Endothelial cell of umbilical vein (primary cell): ENCODE measurements at regions not wholly inside any gene's neighbourhood (a gene's known extent, or its start where the extent isn't known, plus 50 kb on each side); places are given as distances from the start of the nearest gene placed in this dataset.

Experiments
- BruUV-seq: library from RNA; stranded (reverse); fragments of 400-500 nt; replicated peaks from 2 replicates; lab custom pipeline; 2021; lab: Mats Ljungman, UMichigan
- CTCF ChIA-PET: fragments of 300-600, 350-600 bp; sonication (Branson Sonifier 250); formaldehyde crosslinking; loops from one replicate; lab custom pipeline; 2021; ENCODE audit warnings: antibody characterized with exemption, inconsistent platforms; lab: Charles Lee
- POLR2A ChIA-PET: fragments of 300-600, 350-600 bp; sonication (Branson Sonifier 250); formaldehyde crosslinking; loops from one replicate; lab custom pipeline; 2021; ENCODE audit warnings: antibody characterized with exemption, inconsistent platforms; lab: Charles Lee
- DNase-seq: peaks from one replicate; pipeline ENCODE4 v3.0.0-alpha.2; 2011; ENCODE audit warnings: low read depth, low spot score
- FAIRE-seq: peaks from 2 replicates; lab custom pipeline; 2011; peaks lifted over from hg19 to GRCh38; lab: Jason Lieb, UNC
- H2AFZ ChIP-seq: 2 replicates; pipeline ENCODE4 v1.6.0; 2012; ENCODE audit warnings: low read depth, low read length, control low read depth, inconsistent platforms
- H3K27ac ChIP-seq: 2 replicates; pipeline ENCODE4 v1.5.1; 2011; ENCODE audit warnings: low read depth, mild to moderate bottlenecking, control low read depth, low read length, moderate library complexity; ENCODE audit not compliant: insufficient read depth
- H3K27me3 ChIP-seq, 2 experiments: 2 replicates each; pipeline versions ENCODE4 v1.6.0 to v1.6.1; 2011; ENCODE audit warnings: low read length in 2 of 2, mixed read lengths in 1 of 2; ENCODE audit not compliant: control insufficient read depth in 2 of 2, insufficient read depth in 2 of 2
- H3K36me3 ChIP-seq, 2 experiments: 2 replicates in 1 of 2; 3 replicates in 1 of 2; pipeline ENCODE4 v1.5.1; 2011; ENCODE audit warnings: low read length in 2 of 2, mild to moderate bottlenecking in 1 of 2, moderate library complexity in 1 of 2; ENCODE audit not compliant: control insufficient read depth in 2 of 2, insufficient read depth in 2 of 2; ENCODE audit errors: extremely low read depth in 1 of 2
- H3K4me1 ChIP-seq: 3 replicates; pipeline ENCODE4 v1.5.1; 2011; ENCODE audit warnings: mild to moderate bottlenecking, low read length; ENCODE audit not compliant: control insufficient read depth, insufficient read depth; ENCODE audit errors: extremely low read depth
- H3K4me2 ChIP-seq: 2 replicates; pipeline ENCODE4 v1.6.1; 2011; ENCODE audit warnings: low read length, control low read depth, mixed read lengths; ENCODE audit not compliant: insufficient read depth
- H3K4me3 ChIP-seq, 3 experiments: fragments of 200-600 bp in 1 of 3; sonication (generic), shearing (Covaris generic) in 1 of 3; replicated peaks in 1 of 3; 2 replicates each; pipeline ENCODE4 v1.5.1; 2011 to 2016; ENCODE audit warnings: control low read depth in 3 of 3, low read length in 3 of 3, mild to moderate bottlenecking in 2 of 3, inconsistent platforms in 1 of 3, low read depth in 1 of 3, moderate library complexity in 1 of 3; ENCODE audit not compliant: insufficient read depth in 1 of 3
- H3K79me2 ChIP-seq: 2 replicates; pipeline ENCODE4 v1.6.0; 2012; ENCODE audit warnings: low read length, inconsistent platforms; ENCODE audit not compliant: control insufficient read depth, insufficient read depth
- H3K9ac ChIP-seq: replicated peaks from 2 replicates; pipeline ENCODE3; 2011; ENCODE audit warnings: low read length, control low read depth; ENCODE audit not compliant: insufficient read depth; ENCODE audit errors: extremely low read depth
- H3K9me1 ChIP-seq: replicated peaks from 3 replicates; pipeline ENCODE4 v1.6.0; 2011; ENCODE audit warnings: mild to moderate bottlenecking, low read length; ENCODE audit not compliant: control insufficient read depth, insufficient read depth; ENCODE audit errors: extremely low read depth
- H3K9me3 ChIP-seq: replicated peaks from 2 replicates; pipeline ENCODE4 v1.5.1; 2012; ENCODE audit warnings: low read length, inconsistent platforms; ENCODE audit not compliant: control insufficient read depth, insufficient read depth
- H4K20me1 ChIP-seq: replicated peaks from 2 replicates; pipeline ENCODE3; 2011; ENCODE audit warnings: mild to moderate bottlenecking, low read length; ENCODE audit not compliant: control insufficient read depth, insufficient read depth; ENCODE audit errors: extremely low read depth
- EZH2 ChIP-seq: IDR thresholded peaks from 2 replicates; pipeline ENCODE4 v1.6.1; 2012; ENCODE audit warnings: borderline replicate concordance, low read depth, mild to moderate bottlenecking, moderate library complexity, low read length, inconsistent platforms; ENCODE audit not compliant: severe bottlenecking
- FOS ChIP-seq: IDR thresholded peaks from 2 replicates; pipeline ENCODE4 v1.6.1; 2011; ENCODE audit warnings: mild to moderate bottlenecking, low read length, moderate library complexity, borderline replicate concordance; ENCODE audit not compliant: insufficient read depth
- GATA2 ChIP-seq: IDR thresholded peaks from 2 replicates; pipeline ENCODE4 v1.7.0; 2011; ENCODE audit warnings: low read depth, mild to moderate bottlenecking, moderate library complexity, mixed read lengths, low read length; ENCODE audit not compliant: insufficient read length, insufficient read depth
- JUN ChIP-seq: IDR thresholded peaks from 2 replicates; pipeline ENCODE4 v1.6.1; 2011; ENCODE audit warnings: borderline replicate concordance, low read depth; ENCODE audit not compliant: insufficient read length, insufficient read depth
- MYC ChIP-seq: IDR thresholded peaks from one replicate; pipeline ENCODE4 v1.6.1; 2011; ENCODE audit warnings: mild to moderate bottlenecking, low read depth, low read length
- POLR2A ChIP-seq: IDR thresholded peaks from 2 replicates; pipeline ENCODE4 v1.6.1; 2012; ENCODE audit warnings: low read depth, mild to moderate bottlenecking, control low read depth, low read length
- POLR2AphosphoS5 ChIP-seq: IDR thresholded peaks from 2 replicates; pipeline ENCODE4 v1.6.1; 2012; ENCODE audit warnings: low read depth, mild to moderate bottlenecking, control low read depth, low read length, moderate library complexity; ENCODE audit not compliant: insufficient read depth
- dilution Hi-C: fragments of 300-500 bp; cut with MboI; formaldehyde crosslinking; loops from one replicate; pipeline ENCODE4 v1.15.0; 2019; ENCODE audit warnings: low sequenced_read_pairs; ENCODE audit not compliant: extremely low pct_ligation_motif_present
- intact Hi-C: fragments of 100-400 bp; cut with micrococcal nuclease; formaldehyde crosslinking; loops from one replicate; pipeline ENCODE4 v1.10.0; 2022
- TF ChIP-seq, protein P1 (sequence below): IDR thresholded peaks from 2 replicates; pipeline ENCODE4 v1.6.1; 2011; ENCODE audit not compliant: insufficient read depth, insufficient read length
- TF ChIP-seq, protein P2 (sequence below), 2 donors: IDR thresholded peaks; 1 replicate in 1 of 2; 2 replicates in 1 of 2; pipeline ENCODE4 v1.5.1; 2011; ENCODE audit warnings: low read length in 2 of 2, mild to moderate bottlenecking in 2 of 2, moderate library complexity in 2 of 2, control low read depth in 1 of 2, inconsistent platforms in 1 of 2, low read depth in 1 of 2; ENCODE audit not compliant: insufficient read depth in 1 of 2; ENCODE audit errors: extremely low read depth in 1 of 2

DNA sequence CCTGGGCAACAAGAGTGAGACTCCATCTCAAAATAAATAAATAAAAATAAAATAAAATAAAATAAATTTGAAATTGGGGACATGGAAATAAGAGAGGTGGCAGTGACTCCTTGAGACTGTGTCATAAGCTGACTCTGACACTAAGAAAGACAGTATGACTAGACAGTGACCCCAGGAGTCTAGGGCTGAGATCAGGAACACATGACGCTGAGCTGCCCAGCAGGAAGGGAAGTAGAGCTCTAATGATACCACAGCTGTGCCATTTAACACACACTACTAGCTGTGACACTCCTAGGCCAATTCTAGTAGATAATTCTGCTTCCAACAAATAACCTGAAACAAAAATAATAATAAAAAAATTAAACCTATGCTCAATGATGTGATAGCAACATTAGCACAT is 293.0 kb downstream of the SEC61B start:
- FAIRE-seq, result no peak
- no peak overlapping the region for H2AFZ ChIP-seq
- CTCF ChIA-PET, result interaction anchor here (1.3 kb wide), 1 partner anchor 35 kb away, joined by 3 read pairs; no protein-coding TSS in a partner anchor

More for the DNA sequence above, 293.0 kb downstream of the SEC61B start:
- DNase-seq, result no peak
- no peaks in the 10 kb centered on the region for H3K27me3 ChIP-seq
- H3K9me3 ChIP-seq, result no peaks in the 10 kb centered on the region
- TF ChIP-seq, protein P1, sequence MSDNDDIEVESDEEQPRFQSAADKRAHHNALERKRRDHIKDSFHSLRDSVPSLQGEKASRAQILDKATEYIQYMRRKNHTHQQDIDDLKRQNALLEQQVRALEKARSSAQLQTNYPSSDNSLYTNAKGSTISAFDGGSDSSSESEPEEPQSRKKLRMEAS, result no peak
- TF ChIP-seq GATA2, result no peak
- no peak for TF ChIP-seq FOS
- TF ChIP-seq MYC, result no peak
- TF ChIP-seq, protein P2, sequence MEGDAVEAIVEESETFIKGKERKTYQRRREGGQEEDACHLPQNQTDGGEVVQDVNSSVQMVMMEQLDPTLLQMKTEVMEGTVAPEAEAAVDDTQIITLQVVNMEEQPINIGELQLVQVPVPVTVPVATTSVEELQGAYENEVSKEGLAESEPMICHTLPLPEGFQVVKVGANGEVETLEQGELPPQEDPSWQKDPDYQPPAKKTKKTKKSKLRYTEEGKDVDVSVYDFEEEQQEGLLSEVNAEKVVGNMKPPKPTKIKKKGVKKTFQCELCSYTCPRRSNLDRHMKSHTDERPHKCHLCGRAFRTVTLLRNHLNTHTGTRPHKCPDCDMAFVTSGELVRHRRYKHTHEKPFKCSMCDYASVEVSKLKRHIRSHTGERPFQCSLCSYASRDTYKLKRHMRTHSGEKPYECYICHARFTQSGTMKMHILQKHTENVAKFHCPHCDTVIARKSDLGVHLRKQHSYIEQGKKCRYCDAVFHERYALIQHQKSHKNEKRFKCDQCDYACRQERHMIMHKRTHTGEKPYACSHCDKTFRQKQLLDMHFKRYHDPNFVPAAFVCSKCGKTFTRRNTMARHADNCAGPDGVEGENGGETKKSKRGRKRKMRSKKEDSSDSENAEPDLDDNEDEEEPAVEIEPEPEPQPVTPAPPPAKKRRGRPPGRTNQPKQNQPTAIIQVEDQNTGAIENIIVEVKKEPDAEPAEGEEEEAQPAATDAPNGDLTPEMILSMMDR (IDR thresholded peaks at IDR 0.05; ENCODE audit: extremely low read depth in 1 of 2, insufficient read depth in 1 of 2, low read depth in 1 of 2, low read length in 2 of 2), result no peak
- no peak for TF ChIP-seq POLR2AphosphoS5
- TF ChIP-seq POLR2A, result no peak
- TF ChIP-seq JUN, result no peak
- no peak for TF ChIP-seq EZH2
- H3K9me1 ChIP-seq, result no peaks in the 10 kb centered on the region
- no peaks in the 10 kb centered on the region for H3K36me3 ChIP-seq
- dilution Hi-C loops, result no loop called here
- no peaks in the 10 kb centered on the region for H3K79me2 ChIP-seq
- no peak overlapping the region for H3K27ac ChIP-seq
- H3K9ac ChIP-seq, result no peak overlapping the region
- intact Hi-C loops, result no loop called here
- BruUV-seq, result no TSS peak
- no peak overlapping the region for H3K4me3 ChIP-seq
- H3K4me1 ChIP-seq, result no peaks in the 10 kb centered on the region
- no peaks in the 10 kb centered on the region for H4K20me1 ChIP-seq
- no peak overlapping the region for H3K4me2 ChIP-seq
- POLR2A ChIA-PET, result no interaction called here
